K562 (cell line): ENCODE measurements at regions not wholly inside any gene's neighbourhood (a gene's known extent, or its start where the extent isn't known, plus 50 kb on each side); places are given as distances from the start of the nearest gene placed in this dataset.

Source experiments
- ATF6 ChIP-seq: sonication (generic); formaldehyde crosslinking; IDR thresholded peaks from 2 replicates; pipeline ENCODE4 v1.4.0; 2020; ENCODE audit warnings: mild to moderate bottlenecking, missing genetic modification reagents
- HNRNPK ChIP-seq: fragments of 200-400 bp; formaldehyde crosslinking; IDR thresholded peaks from one replicate; pipeline ENCODE4 v1.6.1; 2018; ENCODE audit warnings: mild to moderate bottlenecking, low read depth, low read length; ENCODE audit not compliant: poor library complexity, severe bottlenecking
- MAFK ChIP-seq: IDR thresholded peaks from 2 replicates; pipeline ENCODE4 v1.6.1; 2011; ENCODE audit warnings: low read length, improper control_type of control experiment
- MEF2A ChIP-seq: IDR thresholded peaks from 2 replicates; pipeline ENCODE4 v1.6.1; 2011; ENCODE audit warnings: low read depth, mild to moderate bottlenecking, low read length, moderate library complexity; ENCODE audit not compliant: control insufficient read depth
- MTA2 ChIP-seq: fragments of 450-650 bp; IDR thresholded peaks from 2 replicates; pipeline ENCODE4 v1.6.1; 2016; ENCODE audit warnings: low read depth
- MTA3 ChIP-seq: fragments of 450-650 bp; formaldehyde crosslinking; IDR thresholded peaks from 2 replicates; pipeline ENCODE4 v1.6.1; 2017; ENCODE audit warnings: mild to moderate bottlenecking, borderline replicate concordance
- THRAP3 ChIP-seq: fragments of 450-650 bp; IDR thresholded peaks from 2 replicates; pipeline ENCODE4 v1.6.1; 2016; ENCODE audit warnings: mild to moderate bottlenecking, inconsistent platforms, borderline replicate concordance
- ZBTB17 ChIP-seq: fragments of 450-650 bp; formaldehyde crosslinking; IDR thresholded peaks from 2 replicates; pipeline ENCODE4 v1.4.0; 2020; ENCODE audit warnings: mild to moderate bottlenecking
- ZFP30 ChIP-seq: fragments of 250-450 bp; sonication (Bioruptor Pico); IDR thresholded peaks from 2 replicates; pipeline ENCODE4 v1.8.0; 2022; ENCODE audit warnings: moderate library complexity, mild to moderate bottlenecking, inconsistent platforms, borderline replicate concordance
- TF ChIP-seq, protein P1 (sequence below): sonication (generic); formaldehyde crosslinking; IDR thresholded peaks from 2 replicates; pipeline ENCODE4 v1.8.0; 2022; ENCODE audit warnings: missing genetic modification reagents, mild to moderate bottlenecking, borderline replicate concordance

- TF ChIP-seq MTA3: no peak
- no peak for TF ChIP-seq ZBTB17 (CRISPR knock-in tag)
- no peak for TF ChIP-seq MEF2A
- TF ChIP-seq, protein P1, sequence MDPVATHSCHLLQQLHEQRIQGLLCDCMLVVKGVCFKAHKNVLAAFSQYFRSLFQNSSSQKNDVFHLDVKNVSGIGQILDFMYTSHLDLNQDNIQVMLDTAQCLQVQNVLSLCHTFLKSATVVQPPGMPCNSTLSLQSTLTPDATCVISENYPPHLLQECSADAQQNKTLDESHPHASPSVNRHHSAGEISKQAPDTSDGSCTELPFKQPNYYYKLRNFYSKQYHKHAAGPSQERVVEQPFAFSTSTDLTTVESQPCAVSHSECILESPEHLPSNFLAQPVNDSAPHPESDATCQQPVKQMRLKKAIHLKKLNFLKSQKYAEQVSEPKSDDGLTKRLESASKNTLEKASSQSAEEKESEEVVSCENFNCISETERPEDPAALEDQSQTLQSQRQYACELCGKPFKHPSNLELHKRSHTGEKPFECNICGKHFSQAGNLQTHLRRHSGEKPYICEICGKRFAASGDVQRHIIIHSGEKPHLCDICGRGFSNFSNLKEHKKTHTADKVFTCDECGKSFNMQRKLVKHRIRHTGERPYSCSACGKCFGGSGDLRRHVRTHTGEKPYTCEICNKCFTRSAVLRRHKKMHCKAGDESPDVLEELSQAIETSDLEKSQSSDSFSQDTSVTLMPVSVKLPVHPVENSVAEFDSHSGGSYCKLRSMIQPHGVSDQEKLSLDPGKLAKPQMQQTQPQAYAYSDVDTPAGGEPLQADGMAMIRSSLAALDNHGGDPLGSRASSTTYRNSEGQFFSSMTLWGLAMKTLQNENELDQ: no peak
- TF ChIP-seq MTA2: no peak
- TF ChIP-seq MAFK: no peak
- TF ChIP-seq THRAP3: no peak
- no peak for TF ChIP-seq ATF6
- TF ChIP-seq HNRNPK: no peak
- TF ChIP-seq ZFP30 (CRISPR knock-in tag): no peak
Observed at GRCh38 chr15:38690216-38690615, 125.6 kb upstream of the RASGRP1 start.
